ENCODE measurements at regions not wholly inside any gene's neighbourhood (a gene's known extent, or its start where the extent isn't known, plus 50 kb on each side); places are given as distances from the start of the nearest gene placed in this dataset.

GRCh38 chr3:157807280-157807679, 298.9 kb downstream of the SHOX2 start:
- Mint-ChIP-seq H3K4me1 (ENCODE audit: low read depth) (no peaks in the 10 kb centered on the region), H3K27me3 (ENCODE audit: low read depth) (no peaks in the 10 kb centered on the region), H3K36me3 (ENCODE audit: low read depth) (no peaks in the 10 kb centered on the region), H3K9me3 (no peaks in the 10 kb centered on the region), H3K27ac (no peak overlapping the region), H3K4me3 (ENCODE audit: low read depth) (no peak overlapping the region)
- intact Hi-C loops (cut with micrococcal nuclease): no loop called here
- DNase-seq (ENCODE audit: low spot score): no peak

GRCh38 chr3:157805538-157805937, 300.7 kb downstream of the SHOX2 start:
- no peak for DNase-seq (ENCODE audit: low spot score)
- intact Hi-C loops (cut with micrococcal nuclease): no loop called here
- H3K27me3 Mint-ChIP-seq (ENCODE audit: low read depth): no peaks in the 10 kb centered on the region
- H3K4me3 Mint-ChIP-seq (ENCODE audit: low read depth): no peak overlapping the region
- H3K27ac Mint-ChIP-seq: no peak overlapping the region
- H3K36me3 Mint-ChIP-seq (ENCODE audit: low read depth): no peaks in the 10 kb centered on the region
- peaks cover 10% of the 10 kb centered on the region for H3K9me3 Mint-ChIP-seq
- no peaks in the 10 kb centered on the region for H3K4me1 Mint-ChIP-seq (ENCODE audit: low read depth)

- no peaks in the 10 kb centered on the region for H3K27me3 Mint-ChIP-seq (ENCODE audit: low read depth)
- H3K9me3 Mint-ChIP-seq: peaks cover 9% of the 10 kb centered on the region
- no peaks in the 10 kb centered on the region for H3K36me3 Mint-ChIP-seq (ENCODE audit: low read depth)
- no peak for DNase-seq (ENCODE audit: low spot score)
- intact Hi-C loops (cut with micrococcal nuclease): no loop called here
- H3K27ac Mint-ChIP-seq: no peak overlapping the region
- H3K4me1 Mint-ChIP-seq (ENCODE audit: low read depth): no peaks in the 10 kb centered on the region
- no peak overlapping the region for H3K4me3 Mint-ChIP-seq (ENCODE audit: low read depth)
These were observed 291.6 kb upstream of the VEPH1 start for GRCh38 chr3:157794771-157795170.

- intact Hi-C loops (cut with micrococcal nuclease): no loop called here
- H3K27me3 Mint-ChIP-seq (ENCODE audit: low read depth): no peaks in the 10 kb centered on the region
- no peak overlapping the region for H3K4me3 Mint-ChIP-seq (ENCODE audit: low read depth)
- H3K27ac Mint-ChIP-seq: no peak overlapping the region
- no peak for DNase-seq (ENCODE audit: low spot score)
- peaks cover 2% of the 10 kb centered on the region for H3K9me3 Mint-ChIP-seq
- no peaks in the 10 kb centered on the region for H3K4me1 Mint-ChIP-seq (ENCODE audit: low read depth)
- no peaks in the 10 kb centered on the region for H3K36me3 Mint-ChIP-seq (ENCODE audit: low read depth)
These were observed 290.5 kb upstream of the VEPH1 start for GRCh38 chr3:157793745-157794144.

GRCh38 chr3:157789162-157789561, 285.9 kb upstream of the VEPH1 start:
- no peak overlapping the region for H3K4me3 Mint-ChIP-seq (ENCODE audit: low read depth)
- no peaks in the 10 kb centered on the region for H3K4me1 Mint-ChIP-seq (ENCODE audit: low read depth)
- no peaks in the 10 kb centered on the region for H3K36me3 Mint-ChIP-seq (ENCODE audit: low read depth)
- intact Hi-C loops (cut with micrococcal nuclease): no loop called here
- no peak overlapping the region for H3K27ac Mint-ChIP-seq
- no peak for DNase-seq (ENCODE audit: low spot score)
- H3K27me3 Mint-ChIP-seq (ENCODE audit: low read depth): no peaks in the 10 kb centered on the region
- no peaks in the 10 kb centered on the region for H3K9me3 Mint-ChIP-seq

GRCh38 chr3:157786618-157787017, 283.4 kb upstream of the VEPH1 start:
- Mint-ChIP-seq H3K9me3 (no peaks in the 10 kb centered on the region), H3K4me1 (ENCODE audit: low read depth) (no peaks in the 10 kb centered on the region), H3K4me3 (ENCODE audit: low read depth) (no peak overlapping the region), H3K27ac (no peak overlapping the region), H3K27me3 (ENCODE audit: low read depth) (no peaks in the 10 kb centered on the region), H3K36me3 (ENCODE audit: low read depth) (no peaks in the 10 kb centered on the region)
- intact Hi-C loops (cut with micrococcal nuclease): no loop called here
- DNase-seq (ENCODE audit: low spot score): no peak

GRCh38 chr3:157786211-157786610, 283.0 kb upstream of the VEPH1 start:
- Mint-ChIP-seq H3K4me1 (ENCODE audit: low read depth) (no peaks in the 10 kb centered on the region), H3K27me3 (ENCODE audit: low read depth) (no peaks in the 10 kb centered on the region), H3K9me3 (no peaks in the 10 kb centered on the region), H3K27ac (no peak overlapping the region), H3K36me3 (ENCODE audit: low read depth) (no peaks in the 10 kb centered on the region), H3K4me3 (ENCODE audit: low read depth) (no peak overlapping the region)
- intact Hi-C loops (cut with micrococcal nuclease): no loop called here
- DNase-seq (ENCODE audit: low spot score): no peak

- H3K36me3 Mint-ChIP-seq (ENCODE audit: low read depth): no peaks in the 10 kb centered on the region
- H3K4me1 Mint-ChIP-seq (ENCODE audit: low read depth): no peaks in the 10 kb centered on the region
- no peak for DNase-seq (ENCODE audit: low spot score)
- no peak overlapping the region for H3K27ac Mint-ChIP-seq
- intact Hi-C loops (cut with micrococcal nuclease): no loop called here
- H3K27me3 Mint-ChIP-seq (ENCODE audit: low read depth): no peaks in the 10 kb centered on the region
- no peak overlapping the region for H3K4me3 Mint-ChIP-seq (ENCODE audit: low read depth)
- H3K9me3 Mint-ChIP-seq: no peaks in the 10 kb centered on the region
These were observed 282.0 kb upstream of the VEPH1 start for GRCh38 chr3:157785102-157785826.

GRCh38 chr3:157782236-157782635, 279.0 kb upstream of the VEPH1 start:
- Mint-ChIP-seq H3K27me3 (ENCODE audit: low read depth) (no peaks in the 10 kb centered on the region), H3K36me3 (ENCODE audit: low read depth) (no peaks in the 10 kb centered on the region), H3K4me3 (ENCODE audit: low read depth) (no peak overlapping the region), H3K4me1 (ENCODE audit: low read depth) (no peaks in the 10 kb centered on the region), H3K9me3 (no peaks in the 10 kb centered on the region), H3K27ac (no peak overlapping the region)
- intact Hi-C loops (cut with micrococcal nuclease): no loop called here
- no peak for DNase-seq (ENCODE audit: low spot score)

GRCh38 chr3:157776861-157777260, 273.6 kb upstream of the VEPH1 start:
- no peak overlapping the region for H3K27ac Mint-ChIP-seq
- no peaks in the 10 kb centered on the region for H3K4me1 Mint-ChIP-seq (ENCODE audit: low read depth)
- no peak overlapping the region for H3K4me3 Mint-ChIP-seq (ENCODE audit: low read depth)
- no peaks in the 10 kb centered on the region for H3K9me3 Mint-ChIP-seq
- DNase-seq (ENCODE audit: low spot score): no peak
- no peaks in the 10 kb centered on the region for H3K36me3 Mint-ChIP-seq (ENCODE audit: low read depth)
- intact Hi-C loops (cut with micrococcal nuclease): no loop called here
- no peaks in the 10 kb centered on the region for H3K27me3 Mint-ChIP-seq (ENCODE audit: low read depth)

- Mint-ChIP-seq H3K27ac (no peak overlapping the region), H3K36me3 (ENCODE audit: low read depth) (no peaks in the 10 kb centered on the region), H3K9me3 (no peaks in the 10 kb centered on the region), H3K27me3 (ENCODE audit: low read depth) (no peaks in the 10 kb centered on the region), H3K4me1 (ENCODE audit: low read depth) (no peaks in the 10 kb centered on the region), H3K4me3 (ENCODE audit: low read depth) (no peak overlapping the region)
- DNase-seq (ENCODE audit: low spot score): no peak
- intact Hi-C loops (cut with micrococcal nuclease): no loop called here
These were observed 272.2 kb upstream of the VEPH1 start for GRCh38 chr3:157775446-157775845.

GRCh38 chr3:157769378-157769777, 266.2 kb upstream of the VEPH1 start:
- Mint-ChIP-seq H3K27ac (no peak overlapping the region), H3K27me3 (ENCODE audit: low read depth) (no peaks in the 10 kb centered on the region), H3K4me1 (ENCODE audit: low read depth) (no peaks in the 10 kb centered on the region), H3K36me3 (ENCODE audit: low read depth) (no peaks in the 10 kb centered on the region), H3K9me3 (no peaks in the 10 kb centered on the region), H3K4me3 (ENCODE audit: low read depth) (no peak overlapping the region)
- intact Hi-C loops (cut with micrococcal nuclease): no loop called here
- DNase-seq (ENCODE audit: low spot score): no peak

GRCh38 chr3:157767607-157768006, 264.4 kb upstream of the VEPH1 start:
- no peaks in the 10 kb centered on the region for H3K9me3 Mint-ChIP-seq
- no peaks in the 10 kb centered on the region for H3K36me3 Mint-ChIP-seq (ENCODE audit: low read depth)
- DNase-seq (ENCODE audit: low spot score): no peak
- intact Hi-C loops (cut with micrococcal nuclease): no loop called here
- no peaks in the 10 kb centered on the region for H3K4me1 Mint-ChIP-seq (ENCODE audit: low read depth)
- no peak overlapping the region for H3K27ac Mint-ChIP-seq
- no peak overlapping the region for H3K4me3 Mint-ChIP-seq (ENCODE audit: low read depth)
- no peaks in the 10 kb centered on the region for H3K27me3 Mint-ChIP-seq (ENCODE audit: low read depth)

GRCh38 chr3:157763644-157764043, 260.4 kb upstream of the VEPH1 start:
- intact Hi-C loops (cut with micrococcal nuclease): no loop called here
- H3K27ac Mint-ChIP-seq: no peak overlapping the region
- H3K4me3 Mint-ChIP-seq (ENCODE audit: low read depth): no peak overlapping the region
- H3K27me3 Mint-ChIP-seq (ENCODE audit: low read depth): no peaks in the 10 kb centered on the region
- H3K4me1 Mint-ChIP-seq (ENCODE audit: low read depth): no peaks in the 10 kb centered on the region
- H3K36me3 Mint-ChIP-seq (ENCODE audit: low read depth): no peaks in the 10 kb centered on the region
- no peaks in the 10 kb centered on the region for H3K9me3 Mint-ChIP-seq
- DNase-seq (ENCODE audit: low spot score): no peak
